Stimulated activated naive CD4-positive, alpha-beta T cell (primary cell): ENCODE measurements at regions not wholly inside any gene's neighbourhood (a gene's known extent, or its start where the extent isn't known, plus 50 kb on each side); places are given as distances from the start of the nearest gene placed in this dataset.
"Not testable (repeated sequence)": the region's sequence is repeated elsewhere in the genome, so short reads cannot be mapped to it uniquely, and the experiment has no call there.

Experiments used
- DNase-seq, 6 experiments: peaks; one replicate each; lab custom pipeline; 2025; lab: John Stamatoyannopoulos, UW

DNA sequence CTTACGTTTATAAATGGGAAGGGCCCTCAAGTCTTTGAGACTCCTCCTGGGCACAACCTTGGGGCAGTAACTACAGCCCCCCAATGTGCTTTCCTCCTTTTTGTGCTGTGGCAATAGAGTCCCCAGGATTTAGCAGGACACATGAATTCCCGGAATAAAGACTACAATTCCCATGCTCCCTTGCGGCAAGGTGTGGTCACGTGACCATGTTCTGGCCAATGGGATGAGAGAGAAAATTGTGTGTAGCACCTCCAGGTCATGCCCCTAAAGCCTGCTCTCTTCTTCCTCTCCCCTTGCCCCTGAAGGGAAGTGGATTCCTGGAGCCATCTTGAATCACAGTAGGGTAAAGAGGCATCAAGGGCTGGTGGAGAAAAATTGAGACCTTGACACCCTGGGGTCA lies 295.1 kb upstream of the SFSWAP start:
- DNase-seq, result no peak

GRCh38 chr12:131418121-131418520 lies 292.8 kb upstream of the SFSWAP start:
- DNase-seq, result no peak

DNA sequence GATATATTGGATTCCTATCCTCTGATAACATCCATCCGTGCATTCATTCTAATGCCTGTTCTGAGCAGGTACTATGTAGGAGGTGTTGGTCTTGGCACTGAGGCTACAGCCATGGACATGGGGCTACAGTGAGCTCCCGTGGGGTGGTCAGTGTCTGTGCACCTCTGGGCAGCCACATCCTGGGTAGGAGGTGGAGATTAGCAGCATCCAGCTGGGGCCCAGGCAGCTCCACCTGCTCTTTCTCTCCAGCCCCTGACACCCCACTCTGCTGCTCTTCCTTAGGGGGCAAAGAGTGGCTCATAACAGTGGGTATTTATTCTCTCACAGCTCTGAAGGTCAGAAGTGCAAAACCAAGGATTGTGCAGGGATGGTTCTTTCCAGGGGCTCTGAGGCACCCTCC lies 292.0 kb upstream of the SFSWAP start:
- no peak for DNase-seq

DNA sequence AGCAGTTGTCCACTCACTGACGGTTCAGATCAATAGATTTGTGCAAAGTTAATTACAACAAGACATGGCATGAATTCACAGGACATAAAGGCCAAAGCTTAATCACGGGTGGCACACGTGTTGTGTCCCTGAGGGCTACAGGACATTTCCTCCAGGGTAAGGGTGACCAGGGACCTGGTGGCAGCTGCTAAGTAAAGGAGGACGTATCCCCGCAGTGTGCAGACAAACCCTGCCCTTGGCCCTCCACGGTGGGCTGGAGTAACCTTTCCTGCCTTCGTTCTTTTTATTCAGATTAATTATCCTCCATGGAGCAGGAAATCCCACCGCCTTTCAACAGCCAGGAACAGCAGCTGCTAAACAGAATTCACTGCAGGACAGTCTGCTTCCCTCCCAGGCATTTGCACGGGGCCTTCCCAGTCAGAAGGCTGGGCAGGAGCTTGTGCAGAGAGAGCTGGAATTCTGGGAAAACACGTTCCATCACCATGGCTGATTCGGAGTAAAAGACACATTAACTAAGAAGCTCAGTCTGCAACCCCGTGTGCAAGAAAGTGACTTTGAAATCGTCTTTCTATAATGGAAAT lies 289.9 kb upstream of the SFSWAP start:
- DNase-seq, result no peak

- no peak for DNase-seq
Measured at GRCh38 chr12:131421509-131422186, 289.2 kb upstream of the SFSWAP start.

GRCh38 chr12:131422187-131422520 lies 288.7 kb upstream of the SFSWAP start:
- no peak for DNase-seq

GRCh38 chr12:131422744-131423143 lies 288.1 kb upstream of the SFSWAP start:
- DNase-seq, result no peak

DNA sequence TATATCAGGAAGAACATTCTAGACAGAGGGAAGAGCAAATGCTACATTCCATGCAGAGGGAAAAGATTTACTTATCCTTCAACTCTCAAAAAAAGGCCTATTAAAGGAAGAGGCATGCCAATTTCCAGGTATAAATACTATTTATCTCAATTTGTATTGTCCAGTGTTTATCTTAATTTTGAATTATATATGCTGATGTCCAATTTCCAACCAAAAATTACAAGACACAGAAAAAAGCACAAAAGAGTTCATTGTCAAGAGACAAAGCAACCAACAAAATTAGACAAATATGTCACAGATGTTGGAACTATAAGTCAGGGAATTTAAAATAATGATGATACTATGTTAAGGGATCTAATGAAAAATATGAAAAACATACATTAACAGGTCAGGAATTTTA lies 286.6 kb upstream of the SFSWAP start:
- no peak for DNase-seq

- DNase-seq, result no peak
Measured at GRCh38 chr12:131425112-131426075, 285.5 kb upstream of the SFSWAP start.

DNA sequence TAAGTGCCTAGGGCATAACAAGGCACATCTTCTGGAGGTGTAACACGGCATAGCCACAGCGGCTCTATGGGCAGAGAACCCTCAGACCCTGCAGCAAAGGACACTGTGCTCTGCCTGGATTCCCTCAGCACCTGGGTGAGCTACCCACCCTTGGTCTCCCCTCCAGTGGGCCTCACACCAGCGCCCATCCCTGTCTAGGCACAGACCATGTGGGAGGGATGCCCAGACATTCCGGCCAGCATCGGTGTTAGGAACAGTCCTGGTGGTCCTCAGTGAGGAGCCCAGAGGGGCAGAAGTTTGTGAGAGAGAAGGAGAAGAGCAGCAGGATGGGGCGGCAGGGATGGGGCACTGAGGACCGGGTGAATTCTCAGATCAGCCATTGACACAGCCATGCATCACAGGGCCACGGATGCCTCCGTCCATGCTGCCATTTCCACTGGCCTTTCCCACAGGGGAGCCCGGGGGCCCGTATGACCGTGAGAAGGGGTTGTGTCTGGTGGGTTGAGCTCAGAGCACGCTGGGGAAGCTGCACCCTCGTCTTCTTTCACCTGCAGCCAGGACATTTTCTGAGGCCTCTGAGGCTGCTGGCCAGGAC lies 282.7 kb upstream of the SFSWAP start:
- no peak for DNase-seq

- DNase-seq, result not testable (repeated sequence)
Measured at GRCh38 chr12:131429221-131429620, 281.7 kb upstream of the SFSWAP start.

DNA sequence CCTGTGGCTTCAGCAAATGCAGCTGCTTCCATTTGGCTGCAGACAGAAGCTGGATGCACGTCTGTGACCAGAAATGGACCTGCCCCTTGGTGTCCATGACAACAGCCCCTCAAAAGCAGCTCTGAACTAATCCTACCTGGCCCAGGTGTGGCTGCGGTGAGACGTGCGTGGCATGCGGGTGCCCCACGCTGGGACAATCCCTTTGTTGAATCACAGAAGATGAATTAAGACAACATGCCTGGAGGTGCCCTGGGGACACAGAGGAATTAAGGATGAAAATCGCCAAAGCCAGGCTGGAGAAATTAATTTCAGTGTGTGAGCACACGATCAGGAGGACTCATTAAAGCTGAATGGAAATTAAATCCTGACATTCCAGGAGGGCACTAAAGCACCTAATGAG lies 281.2 kb upstream of the SFSWAP start:
- not testable (repeated sequence) for DNase-seq

DNA sequence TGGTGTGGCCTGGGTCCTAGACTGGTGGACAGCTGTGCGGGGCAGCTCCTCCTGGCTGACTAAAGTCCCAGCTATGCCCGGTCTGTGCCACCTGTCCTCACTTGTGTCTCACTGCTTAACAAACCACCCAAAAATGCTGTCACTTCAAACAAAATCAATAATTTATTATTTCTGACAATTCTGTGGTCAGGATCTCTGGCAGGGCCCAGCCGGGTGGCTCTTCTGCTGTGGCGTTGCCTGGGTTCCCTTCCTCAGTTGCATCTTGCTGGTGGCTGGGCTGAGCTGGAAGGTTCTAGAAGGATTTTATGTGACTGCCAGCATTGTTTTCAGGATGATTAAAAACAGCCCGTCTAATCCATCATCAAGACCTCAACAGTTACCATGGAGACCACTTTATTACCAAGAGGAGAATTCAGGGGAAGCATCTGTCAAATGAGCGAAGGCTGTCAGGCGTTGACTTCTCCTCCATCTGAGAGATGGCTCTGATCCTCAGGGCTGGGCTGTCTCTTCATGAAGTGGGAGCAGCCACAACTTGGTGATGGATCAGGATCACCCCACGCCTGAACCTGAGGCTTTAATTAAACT lies 280.6 kb upstream of the SFSWAP start:
- DNase-seq, result no peak

DNA sequence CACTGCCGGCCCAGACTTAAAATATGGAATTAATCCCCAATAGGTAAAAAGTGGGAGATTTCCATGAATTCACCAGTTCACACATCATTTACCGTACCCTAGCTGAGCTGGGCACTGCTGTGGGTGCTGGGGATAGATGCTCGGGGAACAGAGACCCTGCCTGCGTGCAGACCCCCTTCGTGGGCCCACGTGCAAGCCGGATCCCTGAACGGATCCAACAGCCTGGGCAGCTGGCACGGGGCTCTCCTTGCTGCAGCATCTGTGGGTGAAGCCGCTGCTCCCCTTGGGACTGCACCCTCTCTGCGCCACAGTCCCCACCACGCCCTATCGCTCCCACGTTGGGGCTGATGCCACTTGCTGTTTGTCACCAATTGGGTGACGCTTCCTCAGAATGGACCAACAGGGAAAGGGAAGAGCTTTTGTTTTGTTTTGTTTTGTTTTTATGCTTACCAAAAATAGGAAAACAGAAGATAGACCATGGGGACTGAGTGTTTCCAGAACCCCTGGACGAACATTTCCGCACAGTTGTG lies 279.7 kb upstream of the SFSWAP start:
- DNase-seq, result not testable (repeated sequence)

GRCh38 chr12:131432532-131433260 lies 278.2 kb upstream of the SFSWAP start:
- no peak for DNase-seq

- no peak for DNase-seq
Measured at GRCh38 chr12:131434208-131435125, 276.4 kb upstream of the SFSWAP start.

GRCh38 chr12:131436922-131437705 lies 273.8 kb upstream of the SFSWAP start:
- no peak for DNase-seq

DNA sequence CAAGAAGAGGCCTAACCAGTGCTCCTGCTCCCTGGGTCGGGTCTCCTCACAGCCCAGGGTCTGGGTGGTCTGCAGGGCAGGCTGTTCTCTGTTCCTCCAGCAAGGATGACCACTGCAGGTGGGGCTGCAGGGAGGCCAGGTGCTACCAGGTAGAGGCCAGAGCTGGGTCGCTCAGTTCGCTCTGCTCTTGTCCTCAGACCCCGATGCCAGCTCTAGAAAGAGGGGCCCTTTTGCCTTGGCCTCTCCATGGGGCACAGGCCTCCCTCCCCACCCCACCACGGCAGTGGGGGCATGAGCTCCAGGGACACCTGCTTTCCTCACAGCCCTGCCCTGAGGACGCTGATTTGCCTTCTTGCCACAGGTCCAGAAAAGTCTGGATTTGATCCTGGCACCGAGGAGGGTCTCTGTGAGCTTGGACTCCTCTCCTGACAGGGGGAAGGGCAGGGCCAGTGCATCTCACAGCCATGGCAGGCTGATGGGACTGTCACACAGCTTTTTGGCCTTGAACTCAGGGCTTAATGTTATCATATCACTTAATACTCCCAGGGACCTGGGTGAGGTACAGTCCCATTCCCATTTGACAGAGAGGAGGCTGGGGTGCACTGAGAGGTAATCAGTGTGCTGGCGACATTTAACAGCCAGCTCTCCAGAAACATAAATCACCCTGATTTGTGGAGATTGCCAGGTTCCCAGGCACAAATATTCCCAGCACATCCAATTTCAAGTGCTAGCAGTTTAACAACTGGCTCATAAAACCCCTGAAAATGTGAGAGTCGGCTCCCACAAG lies 273.0 kb upstream of the SFSWAP start:
- DNase-seq, result no peak

DNA sequence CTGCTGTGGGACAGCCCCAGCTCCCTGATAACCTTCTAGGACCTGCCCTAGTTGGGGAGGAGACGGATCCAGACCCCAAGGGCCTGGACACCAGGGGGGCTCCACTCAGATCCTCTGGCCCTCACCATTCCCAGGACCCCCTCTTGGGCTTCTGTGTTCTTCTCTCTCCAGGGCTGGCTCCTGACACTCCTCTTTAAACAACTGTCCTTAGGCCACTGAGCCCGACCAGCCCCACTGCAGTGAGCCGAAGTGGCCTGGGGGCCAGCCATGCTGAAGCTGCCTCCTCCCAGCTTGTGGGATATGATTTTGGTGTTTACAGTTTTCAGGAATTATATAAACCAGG lies 272.4 kb upstream of the SFSWAP start:
- not testable (repeated sequence) for DNase-seq
